NCI-H2107 treated with DMSO at 0.1 percent for 48 hours (cell line): ENCODE measurements at regions not wholly inside any gene's neighbourhood (a gene's known extent, or its start where the extent isn't known, plus 50 kb on each side); places are given as distances from the start of the nearest gene placed in this dataset.
A peak's percentile ranks its signal among the peaks of the same experiment; 100 is the strongest.

ENCODE experiments used
- DNase-seq: peaks from one replicate; lab custom pipeline; 2025; ENCODE audit not compliant: unreplicated experiment; lab: John Stamatoyannopoulos, UW

GRCh38 chr11:128198216-128198772, 389.1 kb downstream of the ETS1 start:
- DNase-seq, result no peak

GRCh38 chr11:128196235-128196634, 391.1 kb downstream of the ETS1 start:
- DNase-seq, result no peak

- DNase-seq, result no peak
Measured at GRCh38 chr11:128195756-128196155, 391.6 kb downstream of the ETS1 start.

- no peak for DNase-seq
Measured at GRCh38 chr11:128195057-128195751, 392.2 kb downstream of the ETS1 start.

- DNase-seq, result no peak
Measured at GRCh38 chr11:128194216-128194615, 393.1 kb downstream of the ETS1 start.

GRCh38 chr11:128193615-128194014, 393.7 kb downstream of the ETS1 start:
- DNase-seq, result no peak

- no peak for DNase-seq
Measured at GRCh38 chr11:128190312-128190711, 397.0 kb downstream of the ETS1 start.

- no peak for DNase-seq
Measured at GRCh38 chr11:128189823-128190222, 397.5 kb downstream of the ETS1 start.

- no peak for DNase-seq
Measured at GRCh38 chr11:128188346-128189004, 398.9 kb downstream of the ETS1 start.

- peak; percentile 13 for DNase-seq
Measured at GRCh38 chr11:128187835-128188234, 399.5 kb downstream of the ETS1 start.

GRCh38 chr11:128187377-128187776, 400.0 kb downstream of the ETS1 start:
- DNase-seq, result no peak

GRCh38 chr11:128184981-128185380, 402.4 kb downstream of the ETS1 start:
- no peak for DNase-seq

GRCh38 chr11:128182844-128183243, 404.5 kb downstream of the ETS1 start:
- no peak for DNase-seq

- DNase-seq, result no peak
Measured at GRCh38 chr11:128181984-128182383, 405.4 kb downstream of the ETS1 start.

GRCh38 chr11:128181088-128181480, 406.3 kb downstream of the ETS1 start:
- DNase-seq, result no peak

- DNase-seq, result peak; percentile 14
Measured at GRCh38 chr11:128180441-128181087, 406.8 kb downstream of the ETS1 start.

- DNase-seq, result no peak
Measured at GRCh38 chr11:128179512-128179911, 407.8 kb downstream of the ETS1 start.

GRCh38 chr11:128179039-128179438, 408.3 kb downstream of the ETS1 start:
- DNase-seq, result peak; percentile 66

GRCh38 chr11:128174465-128175291, 412.7 kb downstream of the ETS1 start:
- no peak for DNase-seq

- peak; percentile 38 for DNase-seq
Measured at GRCh38 chr11:128172046-128172878, 415.1 kb downstream of the ETS1 start.
